K562 (cell line): ENCODE measurements at regions not wholly inside any gene's neighbourhood (a gene's known extent, or its start where the extent isn't known, plus 50 kb on each side); places are given as distances from the start of the nearest gene placed in this dataset. TPM values are rescaled to one million over a fixed set of nuclear protein-coding genes. Genes with fewer than 3 reads are reported as not detected.

Experiments
- ATAC-seq: fragments of 200-7000 bp; cut with Tn5 transposase; 3 replicates; pipeline ENCODE4 v1.9.1; 2020; ENCODE audit warnings: moderate library complexity
- BruUV-seq: library from RNA; stranded (reverse); fragments of 400-500 nt; replicated peaks from 2 replicates; lab custom pipeline; 2021; lab: Mats Ljungman, UMichigan
- CTCF ChIA-PET: fragments of 300-600 bp; formaldehyde crosslinking; extraction: SDS; loops from one replicate; lab custom pipeline; 2021; ENCODE audit warnings: low intra/inter-chr PET ratio; lab: Yijun Ruan, JAX
- POLR2A ChIA-PET: fragments of 300-600, 350-650 bp; sonication (Branson Sonifier 250); formaldehyde crosslinking; extraction: SDS; loops from one replicate; lab custom pipeline; 2021; ENCODE audit warnings: antibody characterized with exemption, inconsistent platforms; lab: Yijun Ruan, JAX
- DNase-seq, 4 experiments: peaks; one replicate each; pipeline versions ENCODE4 v3.0.0 to v3.0.0-alpha.2; 2011 to 2018; ENCODE audit warnings: low spot score in 3 of 4, mixed read lengths in 3 of 4; ENCODE audit errors: extremely low read depth in 1 of 4
- FAIRE-seq: peaks from 2 replicates; lab custom pipeline; 2011; peaks lifted over from hg19 to GRCh38; lab: Jason Lieb, UNC
- H2AFZ ChIP-seq: 2 replicates; pipeline ENCODE4 v1.6.0; 2011; ENCODE audit warnings: low read depth, low read length, control low read depth, inconsistent platforms
- H3K27ac ChIP-seq: fragments of 200-600 bp; 3 replicates; pipeline ENCODE4 v1.8.0; 2011; ENCODE audit warnings: low read depth, mild to moderate bottlenecking, control low read depth, inconsistent platforms, low read length, moderate library complexity, mixed read lengths; ENCODE audit errors: extremely low read depth
- H3K27me3 ChIP-seq, 2 experiments: fragments of 300-600 bp in 1 of 2; 2 replicates in 1 of 2; 3 replicates in 1 of 2; pipeline versions ENCODE4 v1.6.0 to v1.8.0; 2011; ENCODE audit warnings: inconsistent platforms in 2 of 2, low read length in 2 of 2, mild to moderate bottlenecking in 1 of 2, mixed read lengths in 1 of 2, moderate library complexity in 1 of 2; ENCODE audit not compliant: control insufficient read depth in 2 of 2, insufficient read depth in 2 of 2
- H3K36me3 ChIP-seq: fragments of 300-600 bp; 3 replicates; pipeline ENCODE4 v1.8.0; 2011; ENCODE audit warnings: mild to moderate bottlenecking, low read length, inconsistent platforms; ENCODE audit not compliant: control insufficient read depth, insufficient read depth
- H3K4me1 ChIP-seq, 2 experiments: fragments of 200-600 bp in 1 of 2; replicated peaks in 1 of 2; 2 replicates in 1 of 2; 3 replicates in 1 of 2; pipeline versions ENCODE4 v1.5.1 to v1.8.0; 2011; ENCODE audit warnings: inconsistent platforms in 2 of 2, low read length in 2 of 2, mild to moderate bottlenecking in 1 of 2, mixed read lengths in 1 of 2, moderate library complexity in 1 of 2; ENCODE audit not compliant: control insufficient read depth in 2 of 2, insufficient read depth in 2 of 2
- H3K4me2 ChIP-seq: 2 replicates; pipeline ENCODE4 v1.6.1; 2011; ENCODE audit warnings: low read length, control low read depth, inconsistent platforms, mixed read lengths; ENCODE audit not compliant: insufficient read depth
- H3K4me3 ChIP-seq: fragments of 200-600 bp; sonication (generic), shearing (Covaris generic); 2 replicates; pipeline ENCODE4 v1.5.1; 2016; ENCODE audit warnings: control low read depth, inconsistent platforms
- H3K79me2 ChIP-seq: fragments of 200-600 bp; 3 replicates; pipeline ENCODE4 v1.8.0; 2011; ENCODE audit warnings: low read length, inconsistent platforms; ENCODE audit not compliant: control insufficient read depth, insufficient read depth
- H3K9ac ChIP-seq, 2 experiments: 2 replicates each; pipeline versions ENCODE4 v1.6.0 to v1.6.1; 2011; ENCODE audit warnings: low read depth in 2 of 2, low read length in 2 of 2, control low read depth in 1 of 2, inconsistent platforms in 1 of 2, mild to moderate bottlenecking in 1 of 2, mixed read lengths in 1 of 2; ENCODE audit not compliant: insufficient read depth in 1 of 2
- H3K9me1 ChIP-seq: one replicate; pipeline ENCODE4 v1.6.0; 2011; ENCODE audit warnings: inconsistent platforms, mild to moderate bottlenecking, low read length, moderate library complexity; ENCODE audit not compliant: control insufficient read depth, insufficient read depth
- H3K9me3 ChIP-seq: replicated peaks from 2 replicates; pipeline ENCODE4 v1.5.1; 2011; ENCODE audit warnings: low read depth, low read length, inconsistent platforms; ENCODE audit not compliant: control insufficient read depth, insufficient read depth
- H4K20me1 ChIP-seq: replicated peaks from 2 replicates; pipeline ENCODE4 v1.6.1; 2011; ENCODE audit warnings: low read length, inconsistent platforms, mixed read lengths; ENCODE audit not compliant: control insufficient read depth, insufficient read depth
- HDGF ChIP-seq: fragments of 450-650 bp; IDR thresholded peaks from 2 replicates; pipeline ENCODE4 v1.6.1; 2016
- MTF1 ChIP-seq: fragments of 250-450 bp; sonication (Bioruptor Pico); IDR thresholded peaks from 2 replicates; pipeline ENCODE4 v1.9.0; 2021; ENCODE audit warnings: moderate library complexity, mild to moderate bottlenecking, inconsistent platforms, borderline replicate concordance
- NFATC3 ChIP-seq: fragments of 450-650 bp; IDR thresholded peaks from 2 replicates; pipeline ENCODE4 v1.6.1; 2017; ENCODE audit warnings: mild to moderate bottlenecking
- ZBTB2 ChIP-seq: fragments of 450-650 bp; IDR thresholded peaks from 2 replicates; pipeline ENCODE4 v1.6.1; 2016; ENCODE audit warnings: antibody characterized with exemption
- WGBS: fragments of 100-300 bp; shearing (Covaris generic); methylation state at CpG from one replicate; pipeline ENCODE4 v1.1.6; 2016; ENCODE audit warnings: low coverage, mixed read lengths; ENCODE audit not compliant: insufficient coverage; ENCODE audit errors: missing lambda C conversion rate; 5-methylcytosine and 5-hydroxymethylcytosine counted together
- in situ Hi-C: fragments of 300-500 bp; cut with MboI; formaldehyde crosslinking; loops from 4 replicates; pipeline ENCODE4 v1.15.0; 2018; ENCODE audit warnings: inconsistent platforms, mixed read lengths
- intact Hi-C: fragments of 100-400 bp; cut with micrococcal nuclease; formaldehyde crosslinking; loops from 2 replicates; pipeline ENCODE4 v1.14.2; 2022
- small RNA-seq: library from RNA; depleted of rRNA; stranded (forward); fragments of <200 nt; gene quantifications from one replicate; pipeline ENCODE3, GENCODE V24; 2014
- TF ChIP-seq, protein P1 (sequence below): fragments of 250-450 bp; sonication (Bioruptor Pico); IDR thresholded peaks from 2 replicates; pipeline ENCODE4 v1.8.0; 2022; ENCODE audit warnings: inconsistent platforms, mild to moderate bottlenecking, moderate library complexity, borderline replicate concordance

DNA sequence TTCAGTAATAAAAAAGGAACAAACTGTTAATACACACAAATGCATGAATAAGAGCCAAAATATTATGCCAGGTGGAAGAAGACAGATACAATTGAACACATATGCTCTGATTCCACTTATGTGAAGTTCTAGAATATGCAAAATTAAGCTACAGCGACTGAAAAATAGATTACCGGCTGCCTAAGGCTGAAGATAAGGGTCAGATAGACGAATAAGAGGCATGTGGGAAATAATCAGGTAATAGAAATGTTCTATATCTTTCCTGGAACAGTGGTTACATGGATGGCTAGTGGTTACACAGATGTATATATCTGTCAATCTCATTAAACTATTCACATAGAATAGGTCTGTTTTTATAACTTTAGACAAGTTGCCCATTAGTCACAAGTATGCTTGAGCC is 51.9 kb upstream of the REG3G start:
- Histone ChIP-seq H3K27ac (no peak overlapping the region), H3K4me1 (no peaks in the 10 kb centered on the region), H3K4me2 (no peak overlapping the region), H3K79me2 (no peaks in the 10 kb centered on the region), H3K4me3 (no peak overlapping the region), H3K36me3 (no peaks in the 10 kb centered on the region), H3K9me3 (no peaks in the 10 kb centered on the region), H3K27me3 (no peaks in the 10 kb centered on the region), H3K9me1 (no peaks in the 10 kb centered on the region), H2AFZ (no peak overlapping the region), H4K20me1 (no peaks in the 10 kb centered on the region), H3K9ac (no peak overlapping the region)
- WGBS, result 0% methylated on average over 3 of the region's 3 CpGs
- ChIA-PET POLR2A (no interaction called here), CTCF (no interaction called here)
- no peak for ATAC-seq
- no peak for FAIRE-seq
- BruUV-seq, result no TSS peak
- TF ChIP-seq NFATC3, result no peak
- TF ChIP-seq HDGF, result no peak
- TF ChIP-seq, protein P1, sequence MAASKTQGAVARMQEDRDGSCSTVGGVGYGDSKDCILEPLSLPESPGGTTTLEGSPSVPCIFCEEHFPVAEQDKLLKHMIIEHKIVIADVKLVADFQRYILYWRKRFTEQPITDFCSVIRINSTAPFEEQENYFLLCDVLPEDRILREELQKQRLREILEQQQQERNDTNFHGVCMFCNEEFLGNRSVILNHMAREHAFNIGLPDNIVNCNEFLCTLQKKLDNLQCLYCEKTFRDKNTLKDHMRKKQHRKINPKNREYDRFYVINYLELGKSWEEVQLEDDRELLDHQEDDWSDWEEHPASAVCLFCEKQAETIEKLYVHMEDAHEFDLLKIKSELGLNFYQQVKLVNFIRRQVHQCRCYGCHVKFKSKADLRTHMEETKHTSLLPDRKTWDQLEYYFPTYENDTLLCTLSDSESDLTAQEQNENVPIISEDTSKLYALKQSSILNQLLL (CRISPR knock-in tag), result no peak
- TF ChIP-seq MTF1, result no peak
- no peak for TF ChIP-seq ZBTB2
- no peak for DNase-seq
- intact Hi-C loops, result loop anchor here (10.0 kb wide), 1 partner anchor 299 kb away; no protein-coding TSS in a partner anchor
- in situ Hi-C loops, result no loop called here

Small RNA genes lying in the stretch of these regions (small RNA-seq; reads per million reads assigned to genes)
- not detected for gene RNU6-812P
- not detected for gene RNU6-827P
